GM12874 (cell line): ENCODE measurements at regions not wholly inside any gene's neighbourhood (a gene's known extent, or its start where the extent isn't known, plus 50 kb on each side); places are given as distances from the start of the nearest gene placed in this dataset.

Source experiments
- TF ChIP-seq, protein P1 (sequence below): IDR thresholded peaks from 2 replicates; pipeline ENCODE4 v1.5.1; 2011; ENCODE audit warnings: low read depth, mild to moderate bottlenecking, control low read depth, low read length, moderate library complexity; ENCODE audit not compliant: insufficient read depth

DNA sequence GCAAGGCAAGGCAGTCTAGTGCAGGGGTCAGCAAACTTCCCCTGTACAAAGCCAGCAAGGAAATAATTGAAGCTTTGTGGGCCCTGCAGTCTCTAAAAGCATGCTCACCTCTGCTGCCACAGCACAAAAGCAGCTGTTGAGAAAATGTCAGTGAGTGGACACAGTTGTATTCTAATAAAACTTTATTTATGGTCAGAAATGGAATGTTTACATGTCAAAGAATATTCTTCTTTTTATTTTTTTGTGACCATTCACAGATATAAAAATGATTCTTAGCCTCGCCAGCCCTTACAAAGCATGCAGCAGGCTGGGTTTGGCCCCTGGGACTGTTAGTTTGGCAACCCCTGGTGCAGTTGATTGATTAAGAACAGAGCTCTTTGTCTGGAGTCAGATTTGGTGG, 192.4 kb downstream of the BUB3 start:
- TF ChIP-seq, protein P1, sequence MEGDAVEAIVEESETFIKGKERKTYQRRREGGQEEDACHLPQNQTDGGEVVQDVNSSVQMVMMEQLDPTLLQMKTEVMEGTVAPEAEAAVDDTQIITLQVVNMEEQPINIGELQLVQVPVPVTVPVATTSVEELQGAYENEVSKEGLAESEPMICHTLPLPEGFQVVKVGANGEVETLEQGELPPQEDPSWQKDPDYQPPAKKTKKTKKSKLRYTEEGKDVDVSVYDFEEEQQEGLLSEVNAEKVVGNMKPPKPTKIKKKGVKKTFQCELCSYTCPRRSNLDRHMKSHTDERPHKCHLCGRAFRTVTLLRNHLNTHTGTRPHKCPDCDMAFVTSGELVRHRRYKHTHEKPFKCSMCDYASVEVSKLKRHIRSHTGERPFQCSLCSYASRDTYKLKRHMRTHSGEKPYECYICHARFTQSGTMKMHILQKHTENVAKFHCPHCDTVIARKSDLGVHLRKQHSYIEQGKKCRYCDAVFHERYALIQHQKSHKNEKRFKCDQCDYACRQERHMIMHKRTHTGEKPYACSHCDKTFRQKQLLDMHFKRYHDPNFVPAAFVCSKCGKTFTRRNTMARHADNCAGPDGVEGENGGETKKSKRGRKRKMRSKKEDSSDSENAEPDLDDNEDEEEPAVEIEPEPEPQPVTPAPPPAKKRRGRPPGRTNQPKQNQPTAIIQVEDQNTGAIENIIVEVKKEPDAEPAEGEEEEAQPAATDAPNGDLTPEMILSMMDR = no peak

DNA sequence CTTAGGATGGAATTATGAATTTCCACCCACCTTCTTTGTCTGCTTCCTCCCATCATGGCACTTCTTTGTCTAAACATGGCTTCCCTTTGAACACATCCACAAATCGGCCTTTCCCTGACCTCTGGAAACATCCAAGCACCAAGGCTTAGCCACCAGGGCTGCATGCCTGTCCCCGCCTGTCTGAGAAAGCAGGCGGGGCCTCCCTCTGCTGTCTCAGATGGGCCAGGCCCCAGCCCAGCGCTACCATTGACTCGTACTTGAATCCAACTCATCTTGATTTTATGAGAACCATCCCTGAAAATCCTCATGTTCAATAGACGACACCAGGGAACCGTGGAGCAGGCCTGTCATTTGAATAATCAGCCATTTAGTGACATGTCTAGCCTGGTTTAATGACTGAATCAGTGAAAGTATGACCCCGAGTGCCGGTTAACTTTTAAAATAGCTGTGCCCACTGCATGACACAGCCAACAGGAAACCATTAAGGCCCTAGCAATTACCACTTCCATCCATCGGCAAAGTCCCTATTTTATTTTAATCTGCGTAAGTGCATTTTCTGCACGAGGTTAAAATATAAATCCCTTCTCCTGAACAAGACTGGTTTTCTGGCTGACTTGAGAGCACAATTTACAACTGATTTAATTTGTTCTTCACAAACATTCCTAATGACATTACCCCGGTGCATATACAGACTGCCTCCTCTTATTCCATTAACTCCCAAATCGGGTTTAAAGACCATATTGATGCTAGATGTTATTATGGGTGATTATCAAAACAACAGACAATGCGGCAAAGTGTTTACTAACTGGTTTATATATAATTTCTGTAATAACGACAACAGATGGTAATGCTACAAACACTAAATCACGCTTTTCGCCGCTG, 194.7 kb downstream of the BUB3 start:
- TF ChIP-seq, protein P1 = no peak

DNA sequence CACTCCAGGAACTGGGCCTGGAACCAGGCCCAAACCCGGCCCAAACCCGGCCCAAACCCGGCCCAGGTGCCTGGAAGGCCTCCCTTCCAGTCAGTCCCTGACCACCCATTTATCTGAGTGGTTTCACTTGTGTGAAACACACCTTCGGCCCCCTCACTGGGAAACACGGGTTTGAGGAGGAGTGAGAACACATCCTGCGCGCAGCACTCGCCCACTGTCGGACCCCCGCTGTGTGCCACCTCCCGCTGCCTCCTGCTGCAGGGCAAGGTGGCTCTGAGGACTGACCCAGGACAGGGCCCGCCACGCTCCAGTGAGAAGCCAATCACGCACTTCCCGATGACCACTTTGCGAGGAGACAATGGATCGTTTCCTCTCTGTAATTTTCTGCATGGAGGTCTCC, 197.5 kb downstream of the BUB3 start:
- TF ChIP-seq, protein P1 = no peak

- TF ChIP-seq, protein P1 = no peak
Measured at GRCh38 chr10:123354521-123354920, 200.3 kb downstream of the BUB3 start.

GRCh38 chr10:123355748-123356481, 201.7 kb downstream of the BUB3 start:
- TF ChIP-seq, protein P1 = no peak

GRCh38 chr10:123356799-123357198, 202.6 kb downstream of the BUB3 start:
- TF ChIP-seq, protein P1 = no peak

DNA sequence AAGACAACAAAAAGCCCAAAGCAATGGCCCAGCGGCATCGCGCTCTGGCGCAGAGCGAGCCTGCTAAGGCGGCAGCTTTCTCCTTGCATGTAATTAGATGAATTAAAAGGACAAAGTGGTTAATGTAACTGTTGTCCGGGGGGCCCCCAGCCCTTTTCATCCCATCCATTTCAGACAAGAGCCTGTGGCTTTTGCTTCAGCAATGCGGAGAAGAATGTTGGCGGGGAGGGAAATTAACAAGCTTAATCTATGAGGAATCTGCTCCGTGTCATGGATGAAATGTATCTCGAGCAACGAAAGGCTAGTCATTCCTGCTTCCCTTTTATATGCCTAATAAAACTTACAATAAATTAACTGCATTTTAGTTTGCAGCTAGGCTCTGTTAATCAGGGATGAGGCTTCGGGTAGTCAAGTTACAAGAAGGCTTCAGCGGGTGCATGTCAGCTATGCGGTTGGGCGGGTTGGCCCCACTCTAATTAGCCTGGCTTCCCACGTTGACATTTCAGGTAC, 203.3 kb downstream of the BUB3 start:
- TF ChIP-seq, protein P1 = no peak
